ENCODE measurements at regions not wholly inside any gene's neighbourhood (a gene's known extent, or its start where the extent isn't known, plus 50 kb on each side); places are given as distances from the start of the nearest gene placed in this dataset.

- TF ChIP-seq POLR2A (IDR thresholded peaks at IDR 0.05; ENCODE audit: low read depth) (no peak), CTCF (IDR thresholded peaks at IDR 0.05) (no peak), EP300 (IDR thresholded peaks at IDR 0.05) (no peak)
Measured at GRCh38 chr1:61539720-61540462, 185.1 kb downstream of the TM2D1 start.

All from esophagus muscularis mucosa (tissue), 4 donors.